Body of pancreas (tissue), 4 donors: ENCODE measurements at regions not wholly inside any gene's neighbourhood (a gene's known extent, or its start where the extent isn't known, plus 50 kb on each side); places are given as distances from the start of the nearest gene placed in this dataset.

Experiments used
- ATAC-seq: fragments of 150-250 bp; one replicate; pipeline ENCODE4 v1.9.1; 2016
- DNase-seq, 4 donors: peaks; one replicate each; pipeline ENCODE4 v3.0.0-alpha.2; 2019
- H3K27ac ChIP-seq, 4 donors: fragments of 200-600 bp; sonication (generic); 1 replicate in 3 of 4; 2 replicates in 1 of 4; pipeline versions ENCODE4 v1.5.1 to v1.6.1; 2016 to 2019; ENCODE audit warnings: mild to moderate bottlenecking in 1 of 4, mixed read lengths in 1 of 4, moderate library complexity in 1 of 4
- H3K27me3 ChIP-seq, 2 donors: fragments of 200-600 bp; sonication (generic); one replicate each; pipeline ENCODE4 v1.6.0; 2016; ENCODE audit warnings: mild to moderate bottlenecking in 1 of 2
- H3K36me3 ChIP-seq, 2 donors: fragments of 200-600 bp; sonication (generic); replicated peaks in 1 of 2; 2 replicates each; pipeline ENCODE4 v1.5.1; 2016; ENCODE audit warnings: low read depth in 2 of 2; ENCODE audit not compliant: insufficient read depth in 1 of 2
- H3K4me1 ChIP-seq: fragments of 200-600 bp; sonication (generic); one replicate; pipeline ENCODE4 v1.6.0; 2016
- H3K4me3 ChIP-seq, 2 donors: fragments of 200-600 bp; sonication (generic); 1 replicate in 1 of 2; 2 replicates in 1 of 2; pipeline ENCODE4 v1.5.1; 2016 to 2019
- H3K9me3 ChIP-seq, 3 donors: fragments of 200-600 bp; sonication (generic); 1 replicate in 2 of 3; 2 replicates in 1 of 3; pipeline ENCODE4 v1.5.1; 2016
- POLR2A ChIP-seq, 3 donors: fragments of 450-650 bp; IDR thresholded peaks; one replicate each; pipeline ENCODE4 v1.6.1; 2016; ENCODE audit warnings: antibody characterized with exemption in 3 of 3, mild to moderate bottlenecking in 2 of 3
- whole genome bisulfite sequencing, 2 donors: methylation state at CpG; one replicate each; pipeline ENCODE4 v1.1.5; 2017; 5-methylcytosine and 5-hydroxymethylcytosine counted together
- intact Hi-C: fragments of 100-400 bp; cut with DNase I; formaldehyde crosslinking; loops from one replicate; pipeline ENCODE4 v1.15.1; 2023
- TF ChIP-seq, protein P1 (sequence below), 7 experiments: fragments of 450-650 bp in 4 of 7; fragments of 200-600 bp in 3 of 7; sonication (generic) in 3 of 7; IDR thresholded peaks; one replicate each; pipeline ENCODE4 v1.5.1; 2016 to 2019; ENCODE audit warnings: antibody characterized with exemption in 7 of 7

- Histone ChIP-seq H3K27me3 (no peaks in the 10 kb centered on the region), H3K4me1 (no peaks in the 10 kb centered on the region), H3K27ac (no peak overlapping the region), H3K36me3 (no peaks in the 10 kb centered on the region), H3K4me3 (no peak overlapping the region), H3K9me3 (no peaks in the 10 kb centered on the region)
- DNase-seq, result no peak
- TF ChIP-seq POLR2A (IDR thresholded peaks at IDR 0.05), result no peak
- TF ChIP-seq, protein P1, sequence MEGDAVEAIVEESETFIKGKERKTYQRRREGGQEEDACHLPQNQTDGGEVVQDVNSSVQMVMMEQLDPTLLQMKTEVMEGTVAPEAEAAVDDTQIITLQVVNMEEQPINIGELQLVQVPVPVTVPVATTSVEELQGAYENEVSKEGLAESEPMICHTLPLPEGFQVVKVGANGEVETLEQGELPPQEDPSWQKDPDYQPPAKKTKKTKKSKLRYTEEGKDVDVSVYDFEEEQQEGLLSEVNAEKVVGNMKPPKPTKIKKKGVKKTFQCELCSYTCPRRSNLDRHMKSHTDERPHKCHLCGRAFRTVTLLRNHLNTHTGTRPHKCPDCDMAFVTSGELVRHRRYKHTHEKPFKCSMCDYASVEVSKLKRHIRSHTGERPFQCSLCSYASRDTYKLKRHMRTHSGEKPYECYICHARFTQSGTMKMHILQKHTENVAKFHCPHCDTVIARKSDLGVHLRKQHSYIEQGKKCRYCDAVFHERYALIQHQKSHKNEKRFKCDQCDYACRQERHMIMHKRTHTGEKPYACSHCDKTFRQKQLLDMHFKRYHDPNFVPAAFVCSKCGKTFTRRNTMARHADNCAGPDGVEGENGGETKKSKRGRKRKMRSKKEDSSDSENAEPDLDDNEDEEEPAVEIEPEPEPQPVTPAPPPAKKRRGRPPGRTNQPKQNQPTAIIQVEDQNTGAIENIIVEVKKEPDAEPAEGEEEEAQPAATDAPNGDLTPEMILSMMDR (IDR thresholded peaks at IDR 0.05), result no peak
- no peak for ATAC-seq
- WGBS, 2 donors, result 52 to 55% methylated on average over 1 of the region's 1 CpG
- intact Hi-C loops, result no loop called here
Observed at GRCh38 chr1:82632155-82632554, 831.4 kb downstream of the ADGRL2 start.

- Histone ChIP-seq H3K4me3 (no peak overlapping the region), H3K27ac (no peak overlapping the region), H3K4me1 (no peaks in the 10 kb centered on the region), H3K27me3 (no peaks in the 10 kb centered on the region), H3K36me3 (no peaks in the 10 kb centered on the region), H3K9me3 (no peaks in the 10 kb centered on the region)
- DNase-seq, result no peak
- intact Hi-C loops, result no loop called here
- TF ChIP-seq POLR2A (IDR thresholded peaks at IDR 0.05), result no peak
- TF ChIP-seq, protein P1 (IDR thresholded peaks at IDR 0.05), result no peak
- no peak for ATAC-seq
- WGBS, 2 donors, result 83 to 97% methylated on average over 2 of the region's 2 CpGs
Observed at GRCh38 chr1:82628887-82629286, 828.2 kb downstream of the ADGRL2 start.

- TF ChIP-seq, protein P1 (IDR thresholded peaks at IDR 0.05), result no peak
- no peak for TF ChIP-seq POLR2A (IDR thresholded peaks at IDR 0.05)
- Histone ChIP-seq H3K4me3 (no peak overlapping the region), H3K27ac (no peak overlapping the region), H3K4me1 (no peaks in the 10 kb centered on the region), H3K27me3 (no peaks in the 10 kb centered on the region), H3K9me3 (no peaks in the 10 kb centered on the region), H3K36me3 (no peaks in the 10 kb centered on the region)
- intact Hi-C loops, result no loop called here
- DNase-seq, result no peak
- no peak for ATAC-seq
- WGBS, 2 donors, result 42 to 50% methylated on average over 1 of the region's 1 CpG
Observed at GRCh38 chr1:82625537-82625936, 824.8 kb downstream of the ADGRL2 start.

DNA sequence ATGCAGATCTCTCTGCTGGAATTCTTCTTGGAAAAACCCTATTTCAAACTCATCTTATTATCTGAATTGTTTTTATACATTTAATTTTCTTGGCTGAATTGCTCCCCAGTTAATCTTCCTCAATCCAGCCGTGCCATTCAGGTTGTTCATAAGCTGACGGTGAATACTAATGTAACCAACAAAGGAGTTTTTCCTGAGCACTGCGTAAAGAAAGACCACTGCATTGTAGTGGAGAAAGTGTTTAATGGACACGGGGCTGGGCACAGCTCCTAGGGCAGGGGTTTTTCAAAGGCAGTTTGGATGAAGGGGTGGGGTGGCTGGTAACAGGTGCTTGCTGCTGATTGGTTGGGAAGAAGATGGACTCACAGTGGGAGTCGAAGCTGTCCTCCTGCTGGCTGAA is 820.3 kb downstream of the ADGRL2 start:
- TF ChIP-seq POLR2A (IDR thresholded peaks at IDR 0.05), result no peak
- TF ChIP-seq, protein P1 (IDR thresholded peaks at IDR 0.05), result no peak
- Histone ChIP-seq H3K27ac (no peak overlapping the region), H3K36me3 (no peaks in the 10 kb centered on the region), H3K9me3 (no peaks in the 10 kb centered on the region), H3K4me1 (no peaks in the 10 kb centered on the region), H3K4me3 (no peak overlapping the region), H3K27me3 (no peaks in the 10 kb centered on the region)
- DNase-seq (no peak), ATAC-seq (no peak)
- intact Hi-C loops, result no loop called here
- WGBS, 2 donors, result 81 to 89% methylated on average over 5 of the region's 5 CpGs

DNA sequence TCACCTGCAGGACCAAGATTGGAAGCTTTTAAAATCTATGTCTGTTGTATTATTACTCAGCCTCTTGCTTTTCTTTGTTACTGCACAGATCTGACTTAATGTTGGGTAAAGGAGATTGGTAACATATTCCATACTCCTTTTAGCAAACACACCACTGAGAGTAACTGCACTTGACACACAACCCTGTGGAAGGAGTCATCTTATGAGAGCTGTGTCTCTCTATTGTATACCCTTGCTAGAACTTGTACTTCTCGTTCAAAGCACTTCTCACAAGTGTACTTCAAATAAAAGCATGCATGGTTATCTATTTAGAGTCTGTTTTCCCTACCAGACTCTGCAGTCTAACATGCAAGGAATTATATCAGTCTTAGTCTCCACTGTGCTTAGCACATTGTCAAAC is 813.4 kb downstream of the ADGRL2 start:
- Histone ChIP-seq H3K9me3 (no peaks in the 10 kb centered on the region), H3K4me1 (no peaks in the 10 kb centered on the region), H3K27me3 (no peaks in the 10 kb centered on the region), H3K27ac (no peak overlapping the region), H3K36me3 (no peaks in the 10 kb centered on the region), H3K4me3 (no peak overlapping the region)
- ATAC-seq (no peak), DNase-seq (no peak)
- intact Hi-C loops, result no loop called here
- TF ChIP-seq, protein P1 (IDR thresholded peaks at IDR 0.05), result no peak
- no peak for TF ChIP-seq POLR2A (IDR thresholded peaks at IDR 0.05)
- WGBS, 2 donors, result 23 to 50% methylated on average over 1 of the region's 1 CpG
